MV-4-11 (cell line): ENCODE measurements at regions not wholly inside any gene's neighbourhood (a gene's known extent, or its start where the extent isn't known, plus 50 kb on each side); places are given as distances from the start of the nearest gene placed in this dataset.
A peak's percentile ranks its signal among the peaks of the same experiment; 100 is the strongest.

Source experiments
- DNase-seq: peaks from one replicate; lab custom pipeline; 2025; lab: John Stamatoyannopoulos, UW

DNA sequence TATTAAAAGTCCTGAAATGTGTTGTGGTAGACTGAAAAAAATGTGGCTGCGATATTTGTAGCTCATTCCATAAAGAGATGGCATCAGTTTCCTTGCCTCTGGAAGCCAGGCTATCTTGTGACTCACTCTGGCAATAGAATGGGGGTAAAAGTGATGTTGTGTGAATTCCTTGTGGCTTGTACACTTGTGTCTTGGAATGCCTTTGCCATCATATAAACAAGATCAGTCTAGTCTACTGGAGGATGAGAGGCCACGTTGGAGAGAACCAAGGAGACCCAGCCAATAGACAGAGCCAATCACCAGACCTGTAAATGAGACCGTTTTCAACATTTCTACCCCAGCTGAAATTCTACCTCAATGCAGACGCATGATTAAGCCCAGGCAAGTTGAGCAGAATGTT, 254.1 kb downstream of the TRIB2 start:
- DNase-seq = no peak

DNA sequence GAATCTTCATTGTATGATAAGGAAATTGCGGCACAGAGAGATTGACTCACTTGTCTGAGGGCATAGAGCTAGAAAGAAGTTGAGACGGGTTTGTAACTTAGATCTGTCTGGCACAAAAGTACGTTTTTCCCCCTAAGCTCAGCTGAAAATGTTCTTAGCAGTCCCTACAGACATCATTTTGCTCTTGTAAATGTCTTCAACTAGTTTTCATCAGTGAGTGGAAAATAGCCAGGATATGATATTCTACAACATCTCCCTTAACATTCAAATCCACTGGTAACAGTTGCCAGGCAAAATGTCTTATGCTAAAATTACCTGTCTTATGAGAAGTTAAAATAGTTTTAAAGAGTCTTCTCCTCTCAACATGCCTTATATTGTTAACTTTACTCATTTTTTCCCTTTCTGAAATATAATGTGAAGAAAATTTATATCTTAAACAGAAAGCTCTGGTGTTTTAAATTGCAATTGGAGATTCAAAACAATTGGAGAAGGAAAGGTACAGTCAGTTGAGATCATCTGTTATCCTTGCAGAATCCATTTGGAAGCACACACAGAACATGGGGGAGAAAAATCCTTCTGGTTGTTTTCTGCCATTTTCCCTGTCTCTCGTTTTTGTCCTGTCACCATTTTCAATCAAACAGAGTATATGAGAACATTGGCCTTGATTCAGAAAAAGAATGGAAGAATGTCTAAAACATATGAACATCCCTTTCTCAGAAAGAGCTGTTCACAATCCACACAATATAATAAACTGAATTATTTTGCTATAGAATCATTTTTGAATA, 255.0 kb downstream of the TRIB2 start:
- no peak for DNase-seq

DNA sequence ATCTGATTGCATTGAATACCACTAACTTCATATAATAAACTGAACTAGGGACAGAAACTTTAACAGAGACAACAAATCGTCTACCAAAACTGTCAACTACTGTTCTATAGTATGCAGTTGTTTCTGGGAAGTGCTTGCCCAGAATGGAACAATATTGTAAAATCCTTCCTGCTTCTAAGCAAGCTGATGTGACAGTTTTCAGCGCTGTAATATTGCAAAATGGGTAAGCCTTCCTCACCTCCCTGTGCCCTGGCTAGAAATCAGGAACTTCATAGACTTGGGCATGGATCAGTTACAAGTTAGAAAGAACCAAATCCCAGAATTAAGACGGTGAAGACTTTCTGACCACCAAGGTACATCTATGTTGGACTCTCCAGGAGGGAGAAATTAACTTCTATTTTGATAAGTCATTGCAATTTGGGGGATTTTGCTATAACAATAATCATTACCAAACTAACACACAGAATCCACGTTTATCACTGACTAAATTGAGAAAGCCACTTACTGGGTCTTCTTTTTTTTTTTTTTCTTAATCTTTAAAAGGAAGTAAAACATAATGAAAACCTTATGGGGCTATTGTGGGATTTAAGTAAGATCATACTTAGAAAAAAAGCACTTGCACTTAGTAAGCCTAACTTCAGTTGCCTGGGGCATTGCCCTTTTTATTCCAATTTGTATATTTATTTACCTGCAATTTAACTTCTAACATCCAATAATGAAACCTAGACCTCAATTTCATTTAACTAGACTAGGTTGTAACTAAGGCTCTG, 261.5 kb downstream of the TRIB2 start:
- DNase-seq = peak; percentile 53

DNA sequence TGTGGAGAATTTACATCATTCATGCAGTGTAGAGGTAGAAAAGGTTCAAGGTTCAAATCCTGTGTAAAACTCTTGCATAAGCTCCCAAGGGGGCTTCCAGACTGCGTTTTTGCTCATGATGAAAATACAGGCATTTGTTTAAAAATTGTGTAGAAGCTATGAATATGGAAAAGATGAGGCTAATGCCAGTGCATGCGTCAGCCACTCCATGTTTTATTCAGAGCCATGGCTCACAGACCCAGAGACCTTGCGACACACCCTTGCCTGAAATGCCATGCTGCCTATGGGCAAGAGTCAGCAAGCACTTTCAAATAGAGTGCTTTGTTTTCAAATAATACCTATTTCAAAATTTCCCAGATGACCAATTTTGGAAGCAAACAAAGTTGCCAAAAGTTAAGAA, 262.3 kb downstream of the TRIB2 start:
- DNase-seq = peak; percentile 10

DNA sequence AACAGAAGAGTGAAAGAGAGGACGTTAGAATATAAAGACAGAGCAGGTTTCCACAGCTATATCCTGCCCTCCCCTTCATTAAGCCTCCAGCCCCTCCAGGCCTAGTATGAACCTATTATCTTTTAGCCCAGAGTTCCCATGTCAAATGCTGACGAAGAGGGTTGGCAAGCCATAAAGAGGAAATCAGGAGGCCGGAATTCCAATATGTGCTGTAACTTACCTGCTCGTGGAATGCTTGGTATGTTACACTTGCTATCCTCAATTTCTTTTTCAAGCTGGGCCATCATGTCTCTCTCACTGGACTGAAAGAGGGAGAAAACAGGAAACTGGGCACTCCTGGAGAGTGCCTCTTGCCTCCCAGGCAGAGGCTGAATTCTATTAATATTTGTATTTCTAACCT, 264.1 kb downstream of the TRIB2 start:
- DNase-seq = no peak

DNA sequence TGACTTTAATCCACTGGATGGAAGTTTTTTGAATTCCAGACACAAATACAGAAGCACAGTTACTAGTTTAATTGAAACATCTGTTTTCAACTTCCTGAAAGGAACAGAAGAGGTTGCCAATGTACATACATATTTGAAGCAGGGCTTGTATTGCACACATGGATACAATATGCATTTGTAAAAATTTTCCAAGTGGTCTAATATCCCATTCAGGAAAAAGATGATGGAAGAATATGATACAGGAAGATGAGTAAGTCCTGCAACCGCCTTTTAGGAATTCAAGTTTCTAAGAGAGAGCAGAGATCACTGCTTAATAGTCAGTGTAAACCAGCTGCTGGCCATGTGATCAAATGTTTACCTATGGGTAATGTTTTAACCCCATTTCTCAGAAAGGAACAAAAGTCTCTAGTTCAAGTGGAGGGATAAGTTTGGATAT, 265.4 kb downstream of the TRIB2 start:
- no peak for DNase-seq

DNA sequence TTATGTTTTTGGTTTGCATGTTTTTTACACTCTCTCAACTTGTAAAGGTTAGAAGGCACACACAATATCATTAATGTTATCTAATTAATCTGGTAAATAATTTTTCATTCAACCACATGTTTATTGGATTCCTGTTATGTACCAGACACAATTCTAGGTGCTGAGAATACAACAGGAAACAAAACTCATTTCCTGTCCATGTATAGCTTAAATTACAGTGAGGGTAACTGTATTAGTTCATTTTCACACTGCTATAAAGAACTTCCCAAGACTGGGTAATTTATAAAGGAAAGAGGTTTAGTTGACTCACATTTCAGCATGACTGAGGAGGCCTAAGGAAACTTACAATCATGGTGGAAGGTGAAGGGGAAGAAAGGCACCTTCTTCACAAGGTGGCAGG, 270.5 kb downstream of the TRIB2 start:
- DNase-seq = no peak

DNA sequence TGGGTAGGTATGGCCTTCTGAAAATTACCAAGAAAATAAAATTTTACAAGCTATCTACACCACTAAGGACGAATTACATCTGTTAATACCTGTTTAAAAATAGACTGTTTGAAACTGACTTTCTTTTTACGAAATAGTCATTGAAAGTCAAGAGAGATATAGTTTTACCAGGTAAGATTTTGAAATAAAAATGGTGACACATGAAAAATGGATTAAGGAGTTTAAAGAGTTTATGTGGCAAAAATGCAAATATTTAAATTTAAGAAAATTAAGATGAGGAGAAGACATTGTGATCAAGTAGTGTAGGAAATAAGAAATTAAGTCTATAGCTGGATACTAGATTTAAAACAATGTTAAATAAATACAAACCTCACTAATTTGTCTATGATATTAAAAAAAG, 271.5 kb downstream of the TRIB2 start:
- DNase-seq = no peak

DNA sequence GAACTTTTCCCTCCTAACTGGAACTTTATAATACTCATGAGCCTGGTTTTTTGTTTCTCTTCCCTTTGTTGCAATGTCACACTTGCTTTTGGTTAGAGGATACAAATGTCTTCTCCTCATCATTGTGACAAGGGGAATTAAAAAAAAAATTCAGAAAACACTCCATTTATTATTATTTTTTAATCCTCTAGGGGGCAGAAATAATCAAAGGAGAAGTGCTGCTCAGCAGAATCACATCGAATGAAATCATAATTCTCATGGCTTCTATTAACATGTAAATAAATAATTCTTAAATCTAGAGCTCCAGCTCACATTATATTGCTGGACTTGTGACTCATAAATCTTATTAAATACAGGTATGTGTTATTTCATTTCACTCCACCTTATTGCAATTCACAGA, 273.8 kb downstream of the TRIB2 start:
- DNase-seq = no peak

DNA sequence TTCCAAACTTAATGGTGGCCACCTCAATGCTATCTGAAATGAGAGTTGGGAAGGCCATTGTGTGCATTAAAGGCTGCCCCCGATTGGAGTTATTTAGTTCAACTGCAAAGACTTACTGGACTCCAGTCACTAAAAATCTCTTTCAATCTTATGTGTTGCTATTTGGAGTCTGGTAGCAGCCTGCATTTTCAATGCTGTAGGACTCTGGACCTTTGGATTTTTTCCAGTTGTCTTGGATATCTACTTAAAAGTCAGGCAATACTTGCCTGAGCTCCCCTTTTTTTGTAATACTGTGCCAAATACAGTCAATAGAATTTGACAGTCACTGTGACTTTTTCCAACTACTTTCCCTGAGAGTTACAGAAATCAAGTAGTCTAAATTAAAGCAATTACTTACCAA, 281.9 kb downstream of the TRIB2 start:
- no peak for DNase-seq

DNA sequence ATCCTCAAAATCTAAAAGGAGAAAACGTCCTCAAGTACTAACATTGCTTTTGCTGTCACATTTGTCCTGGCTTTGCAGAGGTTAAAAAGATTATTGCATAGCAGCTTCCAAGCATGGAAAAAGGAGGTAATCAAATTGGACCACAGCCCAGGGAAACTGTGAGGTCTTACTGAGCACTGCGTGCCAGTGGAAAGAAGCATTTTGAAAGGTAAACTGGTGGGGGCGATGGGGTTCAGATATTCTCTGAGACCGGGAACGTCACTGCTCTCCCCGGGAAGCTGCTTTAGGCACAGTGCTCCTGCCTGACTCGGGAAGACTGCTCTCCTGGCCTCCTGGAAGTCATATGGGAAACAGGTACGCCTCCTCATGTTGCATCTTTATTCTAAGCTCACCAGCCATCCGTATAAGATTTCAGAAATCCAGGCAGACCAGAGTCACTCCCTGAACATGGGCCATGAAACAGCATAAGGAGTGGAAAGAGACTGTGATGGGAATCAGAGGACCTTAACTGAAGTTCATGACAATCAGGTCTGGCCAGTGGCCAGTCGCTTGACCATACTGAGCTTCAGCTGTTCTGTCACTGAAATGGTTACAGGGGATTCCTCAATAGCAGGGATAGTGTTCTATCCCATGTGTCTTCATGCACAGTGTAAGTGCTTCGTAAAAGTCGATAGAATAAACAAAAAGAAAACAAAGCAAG, 284.1 kb downstream of the TRIB2 start:
- DNase-seq = no peak

DNA sequence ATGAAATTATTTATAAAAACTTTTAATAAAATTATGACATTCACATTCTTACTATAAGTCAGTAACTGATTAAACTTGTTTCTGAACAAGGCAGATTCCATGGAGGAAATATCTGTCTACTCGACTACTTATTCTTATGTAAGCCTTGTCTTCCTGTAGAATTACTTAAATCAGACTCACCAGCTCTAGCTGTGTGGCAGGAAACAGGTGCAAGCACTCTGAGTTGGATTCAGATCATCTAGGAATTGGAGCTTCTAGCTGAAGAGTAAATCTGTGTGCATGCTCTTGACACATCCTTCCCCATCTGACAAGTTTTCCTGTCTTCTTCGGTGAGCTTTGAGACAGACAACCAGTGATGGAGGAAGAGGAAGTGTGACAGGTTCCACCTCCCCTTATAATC, 284.7 kb downstream of the TRIB2 start:
- no peak for DNase-seq

DNA sequence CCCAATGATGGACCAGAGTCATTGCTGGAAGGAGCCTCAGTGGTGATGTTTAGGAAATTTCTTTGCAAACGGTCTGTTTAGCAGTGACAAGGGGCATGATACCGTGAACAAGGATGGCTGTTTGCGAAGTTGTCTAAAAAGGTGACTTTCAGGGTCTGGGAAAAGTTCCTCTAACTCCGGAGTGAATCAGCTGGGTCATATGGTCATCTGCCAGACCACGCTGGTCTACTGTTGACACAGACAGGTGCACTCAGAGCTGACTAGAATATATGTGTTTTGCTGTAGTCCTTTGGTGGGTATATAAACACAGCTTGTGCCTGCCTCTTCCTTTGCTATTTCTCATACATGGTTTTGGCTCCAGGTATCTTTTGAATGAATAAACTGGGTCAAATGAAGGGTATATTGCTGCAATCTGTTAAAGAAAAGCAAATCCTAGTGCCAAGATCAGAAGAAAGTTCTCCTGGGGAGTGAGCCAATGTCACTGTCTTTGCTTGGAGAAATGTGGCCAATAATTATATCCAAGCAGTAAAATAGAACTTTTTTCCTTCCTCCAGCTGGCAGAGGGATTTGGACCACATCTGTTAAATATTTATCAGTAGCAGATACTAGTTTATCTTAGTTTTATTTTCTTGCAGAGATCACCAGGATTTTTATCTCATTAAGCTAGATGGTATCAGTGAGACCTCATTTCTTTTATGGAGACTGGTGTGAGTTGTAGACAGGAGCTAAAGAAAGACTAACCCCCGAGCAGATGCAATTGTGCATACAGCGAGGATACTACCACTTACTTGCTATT, 286.0 kb downstream of the TRIB2 start:
- no peak for DNase-seq

DNA sequence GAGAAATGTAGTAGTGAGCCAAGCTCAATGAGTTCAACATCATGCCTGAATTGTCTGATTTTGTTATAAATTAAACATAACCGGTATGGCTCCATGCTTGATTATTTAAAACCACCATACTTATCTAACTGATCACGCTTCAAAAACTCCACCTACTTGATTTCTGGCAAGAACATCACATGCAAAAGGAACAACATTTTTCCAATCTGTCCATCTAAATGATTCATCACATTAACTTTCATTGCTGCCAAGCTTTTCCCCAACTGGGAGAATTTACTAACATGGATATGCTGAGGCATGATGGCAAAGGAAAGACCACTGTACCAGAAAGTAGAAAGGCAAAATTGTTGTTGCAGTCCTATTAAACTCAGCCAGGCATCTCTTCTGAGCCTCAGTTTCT, 286.8 kb downstream of the TRIB2 start:
- no peak for DNase-seq

DNA sequence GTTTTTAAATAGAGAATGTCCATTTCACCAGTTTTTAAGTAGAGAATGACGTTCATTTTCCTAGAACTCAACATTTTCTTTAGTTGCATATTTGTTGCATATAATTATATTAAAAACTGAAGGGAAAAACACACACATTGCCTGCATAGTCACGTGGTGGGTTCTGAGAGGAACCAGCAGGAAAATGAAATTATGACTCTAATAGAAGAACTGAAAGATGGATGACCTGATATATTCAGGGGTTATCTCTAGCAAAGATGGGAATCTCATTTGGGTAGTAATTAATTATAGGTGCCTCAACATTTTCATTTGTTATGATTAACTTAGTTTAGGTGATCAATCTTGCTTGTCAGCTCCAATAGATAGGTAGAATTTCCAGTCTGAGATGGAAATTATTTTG, 288.3 kb downstream of the TRIB2 start:
- DNase-seq = no peak

DNA sequence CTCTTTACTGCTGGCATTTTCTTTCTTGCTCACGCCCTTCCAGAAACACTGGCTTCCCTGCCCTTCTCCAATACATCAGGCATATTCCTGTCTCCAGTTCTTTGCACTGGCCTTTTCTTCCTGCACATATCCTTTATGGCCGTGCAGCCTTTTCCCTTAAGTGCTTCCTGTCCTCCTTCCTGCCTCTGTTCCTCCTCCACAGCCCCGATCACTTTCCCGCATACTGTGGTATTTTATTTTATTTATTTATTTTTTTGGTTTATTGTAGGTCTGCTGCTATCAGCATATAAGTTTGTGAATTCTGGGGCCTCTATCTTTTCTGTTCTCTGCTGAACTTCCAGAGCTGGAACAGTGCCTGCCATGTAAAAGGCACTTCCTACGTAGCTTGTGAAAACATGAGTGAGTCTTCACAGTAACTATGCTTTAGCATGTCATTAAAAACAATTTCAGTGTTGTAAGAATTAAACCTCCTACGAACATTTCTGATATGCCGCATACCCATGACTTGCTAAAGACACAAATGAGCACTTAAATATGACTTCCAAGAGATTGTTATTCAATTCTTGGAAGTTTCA, 289.1 kb downstream of the TRIB2 start:
- no peak for DNase-seq

DNA sequence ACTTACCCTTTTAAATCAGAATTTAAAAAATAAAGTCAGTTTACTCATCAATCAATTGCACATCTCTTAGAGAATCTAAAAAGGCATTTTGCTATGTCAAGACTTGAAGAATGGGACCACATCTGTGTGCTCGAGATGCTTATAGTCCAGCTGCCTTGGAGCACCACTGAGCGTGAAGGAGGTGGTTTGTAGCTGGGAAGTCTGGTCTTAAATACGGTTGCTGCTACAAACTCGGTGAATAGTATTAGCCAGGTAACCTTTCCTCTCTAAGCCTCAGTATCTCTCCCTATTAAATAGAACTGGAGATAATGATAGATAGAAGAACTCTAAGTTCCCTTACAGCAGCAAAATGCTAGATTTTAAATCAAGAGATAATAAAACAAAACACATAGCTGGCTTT, 289.7 kb downstream of the TRIB2 start:
- DNase-seq = no peak

DNA sequence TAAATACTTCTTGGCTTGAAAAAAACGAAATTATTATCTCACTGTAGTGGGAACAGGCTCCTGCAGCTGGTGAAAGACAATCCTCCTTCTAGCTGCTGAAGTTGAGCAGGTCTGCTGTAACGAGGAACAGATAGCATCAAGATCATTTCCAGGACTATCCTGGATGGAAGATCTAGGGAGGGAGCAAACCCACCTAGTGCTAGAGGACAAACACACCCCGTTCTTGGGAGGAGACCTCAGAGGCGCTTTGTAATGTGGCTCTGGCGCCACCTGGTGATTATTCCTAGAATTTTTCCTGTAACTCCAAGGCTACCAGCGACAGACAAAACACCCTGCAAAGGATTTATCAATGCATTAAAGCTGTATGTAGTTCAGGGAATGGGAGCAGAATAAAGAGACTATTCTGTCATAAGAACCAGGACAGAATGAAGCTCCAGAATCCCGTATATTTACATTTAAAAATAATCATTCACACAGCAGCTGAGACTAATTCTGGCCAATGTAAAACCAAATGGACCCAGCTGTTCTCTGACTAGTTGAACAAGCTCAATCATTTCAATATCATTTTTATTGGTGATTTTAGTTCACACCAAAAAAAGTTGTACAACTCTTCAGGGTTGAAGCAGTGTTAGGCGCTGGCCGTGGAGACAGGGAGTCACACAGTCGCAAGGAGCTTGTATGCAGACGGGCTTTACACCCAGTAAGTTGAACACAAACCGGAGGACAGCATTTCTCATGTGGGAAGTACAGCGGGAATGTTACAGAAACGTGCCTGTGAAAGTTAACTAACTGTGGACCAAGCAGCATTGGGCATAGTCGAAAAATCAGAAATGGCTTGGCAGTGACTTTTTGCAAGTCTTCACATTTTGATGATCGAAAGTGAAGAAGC, 290.3 kb downstream of the TRIB2 start:
- DNase-seq = peak; percentile 42

DNA sequence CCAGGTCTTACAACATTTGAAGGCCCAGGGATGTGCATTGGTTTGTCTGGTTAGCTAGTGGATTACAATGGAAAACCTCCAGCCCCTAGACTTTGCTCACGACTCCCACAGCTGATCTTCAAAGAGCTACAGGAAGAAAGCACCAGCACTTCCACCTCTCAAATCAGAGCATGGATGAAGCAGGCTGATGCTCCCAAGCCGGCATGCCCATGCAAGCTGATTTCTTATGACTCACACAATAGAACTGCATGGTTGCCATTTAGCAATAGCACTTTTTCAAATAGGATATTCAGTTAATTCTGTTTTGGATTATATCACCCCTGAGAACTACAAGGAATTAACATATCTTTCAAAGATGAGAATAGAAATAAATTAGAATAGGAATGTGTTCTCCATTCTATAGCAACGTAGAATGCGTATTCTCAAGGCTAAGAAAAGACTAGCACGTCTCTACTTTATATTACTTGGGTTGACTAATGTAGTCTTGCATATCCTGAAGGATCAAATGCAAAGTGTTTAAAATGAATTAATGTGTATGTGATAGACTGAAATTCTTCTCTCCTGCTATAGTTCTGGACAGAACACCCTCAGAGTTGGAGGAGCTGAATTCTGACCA, 292.4 kb downstream of the TRIB2 start:
- no peak for DNase-seq

DNA sequence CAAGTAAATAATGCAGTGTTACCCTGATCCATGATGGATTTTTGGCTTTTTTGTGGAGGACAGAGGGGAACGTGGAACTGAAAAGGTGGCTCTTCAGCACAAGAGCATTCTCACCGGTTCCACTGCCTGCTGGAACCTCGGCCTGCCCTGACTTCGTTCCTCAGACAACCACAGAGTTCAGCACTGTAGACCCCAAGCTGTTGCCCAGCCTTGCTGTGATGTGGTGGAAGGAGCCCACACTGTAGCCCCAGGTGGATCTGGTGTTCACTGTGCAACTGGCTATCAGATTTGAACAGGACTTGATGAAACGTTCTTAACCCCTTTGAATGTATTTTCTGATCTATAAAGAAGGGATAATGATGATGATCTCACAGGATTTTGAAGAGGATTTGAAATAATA, 293.5 kb downstream of the TRIB2 start:
- DNase-seq = no peak
